GM23338 (cell line): ENCODE measurements at regions not wholly inside any gene's neighbourhood (a gene's known extent, or its start where the extent isn't known, plus 50 kb on each side); places are given as distances from the start of the nearest gene placed in this dataset.

Experiments used
- ATAC-seq: fragments of 200-7000 bp; cut with Tn5 transposase; 3 replicates; pipeline ENCODE4 v1.9.1; 2020
- DNase-seq: peaks from one replicate; pipeline ENCODE4 v3.0.0-alpha.2; 2015; ENCODE audit warnings: low spot score
- H2AFZ ChIP-seq: fragments of 200-600 bp; sonication (generic); 2 replicates; pipeline ENCODE4 v1.8.0; 2016; ENCODE audit warnings: antibody characterized with exemption, mild to moderate bottlenecking, moderate library complexity
- H3F3A ChIP-seq: fragments of 200-600 bp; sonication (generic); replicated peaks from 2 replicates; pipeline ENCODE4 v1.8.0; 2017; ENCODE audit warnings: antibody characterized with exemption, mixed run types, low read depth
- H3K27ac ChIP-seq: fragments of 200-600 bp; sonication (generic); 2 replicates; pipeline ENCODE4 v1.6.1; 2016; ENCODE audit warnings: low read depth
- H3K27me3 ChIP-seq: fragments of 200-600 bp; sonication (generic); 2 replicates; pipeline ENCODE4 v1.8.0; 2016; ENCODE audit warnings: mild to moderate bottlenecking, mixed run types, moderate library complexity; ENCODE audit not compliant: insufficient read depth
- H3K36me3 ChIP-seq: fragments of 200-600 bp; sonication (generic); 2 replicates; pipeline ENCODE4 v1.8.0; 2016; ENCODE audit warnings: mild to moderate bottlenecking; ENCODE audit not compliant: insufficient read depth
- H3K4me1 ChIP-seq: fragments of 200-600 bp; sonication (generic); 2 replicates; pipeline ENCODE4 v1.8.0; 2016; ENCODE audit warnings: mild to moderate bottlenecking, moderate library complexity; ENCODE audit not compliant: insufficient read depth
- H3K4me2 ChIP-seq: fragments of 200-600 bp; sonication (generic); 2 replicates; pipeline ENCODE4 v1.7.1; 2017; ENCODE audit warnings: mixed run types
- H3K4me3 ChIP-seq: fragments of 200-600 bp; sonication (generic); 2 replicates; pipeline ENCODE4 v1.6.1; 2016; ENCODE audit warnings: mixed run types
- H3K79me2 ChIP-seq: fragments of 200-600 bp; sonication (generic); replicated peaks from 2 replicates; pipeline ENCODE4 v1.8.0; 2017; ENCODE audit warnings: mild to moderate bottlenecking; ENCODE audit not compliant: insufficient read depth
- H3K9me2 ChIP-seq: fragments of 200-600 bp; sonication (generic); 2 replicates; pipeline ENCODE4 v1.8.0; 2017; ENCODE audit not compliant: insufficient read depth
- H4K20me1 ChIP-seq: fragments of 200-600 bp; sonication (generic); replicated peaks from 2 replicates; pipeline ENCODE4 v1.8.0; 2017; ENCODE audit warnings: mild to moderate bottlenecking; ENCODE audit not compliant: insufficient read depth
- H3K27ac Mint-ChIP-seq: 2 replicates; pipeline ENCODE4 v1.8.0; 2020; ENCODE audit warnings: inconsistent platforms, mild to moderate bottlenecking, moderate library complexity, mixed read lengths
- H3K27me3 Mint-ChIP-seq: 3 replicates; pipeline ENCODE4 v1.8.0; 2022; ENCODE audit warnings: low read depth, mild to moderate bottlenecking, moderate library complexity, mixed read lengths, inconsistent platforms; ENCODE audit not compliant: insufficient read depth, poor library complexity
- H3K36me3 Mint-ChIP-seq: 3 replicates; pipeline ENCODE4 v1.8.0; 2021; ENCODE audit warnings: low read depth, mild to moderate bottlenecking, inconsistent platforms, moderate library complexity, mixed read lengths
- H3K4me1 Mint-ChIP-seq: 3 replicates; pipeline ENCODE4 v1.8.0; 2020; ENCODE audit warnings: mild to moderate bottlenecking, inconsistent platforms, mixed read lengths
- H3K4me3 Mint-ChIP-seq: 3 replicates; pipeline ENCODE4 v1.8.0; 2021; ENCODE audit warnings: moderate library complexity, mild to moderate bottlenecking, inconsistent platforms, mixed read lengths
- H3K9me3 Mint-ChIP-seq: 3 replicates; pipeline ENCODE4 v1.8.0; 2020; ENCODE audit warnings: moderate library complexity, mild to moderate bottlenecking, inconsistent platforms, mixed read lengths
- CREB1 ChIP-seq: fragments of 250-450 bp; sonication (Bioruptor Pico); IDR thresholded peaks from 2 replicates; pipeline ENCODE4 v1.5.0; 2020; ENCODE audit warnings: low read depth, mild to moderate bottlenecking, moderate library complexity
- CTCF ChIP-seq, 2 experiments: fragments of 200-600 bp in 1 of 2; sonication (generic) in 1 of 2; conservative IDR thresholded peaks; 2 replicates each; pipeline versions ENCODE4 v1.5.1 to v1.6.1; 2016 to 2017; ENCODE audit warnings: antibody characterized with exemption in 2 of 2, low read depth in 2 of 2, mild to moderate bottlenecking in 2 of 2, moderate library complexity in 1 of 2
- ETS1 ChIP-seq: IDR thresholded peaks from 2 replicates; pipeline ENCODE4 v1.6.1; 2016; ENCODE audit warnings: antibody characterized with exemption
- EZH2 ChIP-seq: fragments of 200-600 bp; sonication (generic); IDR thresholded peaks from one replicate; pipeline ENCODE4 v1.8.0; 2017; ENCODE audit warnings: antibody characterized with exemption, mild to moderate bottlenecking, low read depth; ENCODE audit not compliant: unreplicated experiment
- EZH2phosphoT487 ChIP-seq: fragments of 200-600 bp; sonication (generic); IDR thresholded peaks from one replicate; pipeline ENCODE4 v1.8.1; 2018; ENCODE audit warnings: antibody characterized with exemption; ENCODE audit not compliant: unreplicated experiment
- JUNB ChIP-seq: IDR thresholded peaks from one replicate; pipeline ENCODE4 v1.6.1; 2016; ENCODE audit warnings: antibody characterized with exemption; ENCODE audit not compliant: unreplicated experiment
- NANOG ChIP-seq: IDR thresholded peaks from 2 replicates; pipeline ENCODE4 v1.6.1; 2016; ENCODE audit warnings: antibody characterized with exemption, borderline replicate concordance
- POLR2AphosphoS5 ChIP-seq: IDR thresholded peaks from 2 replicates; pipeline ENCODE4 v1.6.1; 2016; ENCODE audit warnings: antibody characterized with exemption, low read depth
- REST ChIP-seq: IDR thresholded peaks from one replicate; pipeline ENCODE4 v1.6.1; 2018; ENCODE audit warnings: antibody characterized with exemption; ENCODE audit not compliant: unreplicated experiment
- STAT1 ChIP-seq: IDR thresholded peaks from one replicate; pipeline ENCODE4 v1.6.1; 2016; ENCODE audit warnings: antibody characterized with exemption; ENCODE audit not compliant: unreplicated experiment
- ZNF114 ChIP-seq: fragments of 250-450 bp; sonication (Bioruptor Pico); IDR thresholded peaks from 2 replicates; pipeline ENCODE4 v1.5.0; 2020; ENCODE audit warnings: mild to moderate bottlenecking, moderate library complexity
- ZNF331 ChIP-seq: fragments of 250-450 bp; sonication (Bioruptor Pico); IDR thresholded peaks from 2 replicates; pipeline ENCODE4 v1.5.0; 2020; ENCODE audit warnings: low read depth, mild to moderate bottlenecking, moderate library complexity
- ZNF462 ChIP-seq: fragments of 250-450 bp; sonication (Bioruptor Pico); IDR thresholded peaks from 2 replicates; pipeline ENCODE4 v1.5.0; 2020; ENCODE audit warnings: mild to moderate bottlenecking, moderate library complexity

GRCh38 chr7:51973071-51973470, 656.5 kb upstream of the COBL start:
- Mint-ChIP-seq H3K27me3 (peaks cover 8% of the 10 kb centered on the region), H3K4me1 (peaks cover 6% of the 10 kb centered on the region; the same call in 2 of the 3 replicates), H3K4me3 (no peak overlapping the region), H3K9me3 (no peaks in the 10 kb centered on the region), H3K27ac (no peak overlapping the region), H3K36me3 (no peaks in the 10 kb centered on the region)
- Histone ChIP-seq H3K27me3 (peaks cover 8% of the 10 kb centered on the region), H3F3A (no peaks in the 10 kb centered on the region), H3K4me1 (no peaks in the 10 kb centered on the region), H3K79me2 (no peaks in the 10 kb centered on the region), H3K4me3 (no peak overlapping the region), H3K9me2 (peaks cover 4% of the 10 kb centered on the region; the same call in 1 of the 2 replicates), H3K4me2 (no peak overlapping the region), H2AFZ (no peak overlapping the region), H3K36me3 (no peaks in the 10 kb centered on the region), H3K27ac (no peak overlapping the region), H4K20me1 (no peaks in the 10 kb centered on the region)
- TF ChIP-seq ETS1 (no peak), NANOG (no peak), ZNF114 (no peak), POLR2AphosphoS5 (no peak), EZH2 (no peak), EZH2phosphoT487 (no peak), ZNF462 (CRISPR knock-in tag) (no peak), JUNB (no peak), ZNF331 (CRISPR knock-in tag) (no peak), STAT1 (no peak), CREB1 (CRISPR knock-in tag) (no peak), REST (no peak), CTCF (conservative IDR thresholded peaks at IDR 0.05; ENCODE audit: low read depth in 2 of 2) (no peak)
- ATAC-seq, result no peak
- DNase-seq, result no peak
